HEK293 (cell line): ENCODE measurements at regions not wholly inside any gene's neighbourhood (a gene's known extent, or its start where the extent isn't known, plus 50 kb on each side); places are given as distances from the start of the nearest gene placed in this dataset.

ENCODE experiments used
- CTCF ChIA-PET: fragments of 350-600 bp; formaldehyde crosslinking; extraction: SDS; loops from one replicate; lab custom pipeline; 2021; ENCODE audit warnings: antibody characterized with exemption; lab: Yijun Ruan, JAX
- POLR2A ChIA-PET: fragments of 300-600 bp; formaldehyde crosslinking; extraction: SDS; loops from one replicate; lab custom pipeline; 2020; ENCODE audit warnings: antibody characterized with exemption, inconsistent platforms; lab: Yijun Ruan, JAX
- H3K27ac ChIP-seq: fragments of 200-500 bp; sonication (Bioruptor generic); 2 replicates; pipeline ENCODE4 v1.5.1; 2014; ENCODE audit warnings: low read depth, low read length, control low read depth, inconsistent platforms; ENCODE audit errors: extremely low read depth
- H3K36me3 ChIP-seq, 2 experiments: fragments of 200-500 bp in 1 of 2; sonication (Bioruptor generic) in 1 of 2; 1 replicate in 1 of 2; 2 replicates in 1 of 2; pipeline ENCODE4 v1.5.1; 2014 to 2017; ENCODE audit warnings: inconsistent platforms in 2 of 2, low read length in 2 of 2; ENCODE audit not compliant: control insufficient read depth in 2 of 2, insufficient read depth in 1 of 2
- H3K4me1 ChIP-seq: fragments of 200-500 bp; sonication (Bioruptor generic); 2 replicates; pipeline ENCODE4 v1.5.1; 2014; ENCODE audit warnings: mild to moderate bottlenecking, low read length, inconsistent platforms; ENCODE audit not compliant: control insufficient read depth, insufficient read depth
- H3K4me3 ChIP-seq: 2 replicates; pipeline ENCODE4 v1.5.1; 2011; ENCODE audit warnings: low read depth, mild to moderate bottlenecking, control low read depth, low read length, moderate library complexity
- H3K9me3 ChIP-seq: fragments of 200-500 bp; sonication (Bioruptor generic); 2 replicates; pipeline ENCODE4 v1.5.1; 2014; ENCODE audit warnings: low read depth, low read length, inconsistent platforms; ENCODE audit not compliant: control insufficient read depth, insufficient read depth
- HIC1 ChIP-seq: fragments of 450-650 bp; formaldehyde crosslinking; IDR thresholded peaks from 2 replicates; pipeline ENCODE4 v1.5.1; 2016; ENCODE audit warnings: missing biosample characterization, missing genetic modification characterization
- YY2 ChIP-seq: fragments of 450-650 bp; formaldehyde crosslinking; IDR thresholded peaks from 2 replicates; pipeline ENCODE4 v1.5.1; 2016; ENCODE audit warnings: missing biosample characterization, missing genetic modification characterization
- ZBTB1 ChIP-seq: fragments of 450-650 bp; formaldehyde crosslinking; IDR thresholded peaks from 2 replicates; pipeline ENCODE4 v1.5.1; 2016; ENCODE audit warnings: missing biosample characterization, missing genetic modification characterization
- ZBTB20 ChIP-seq: fragments of 450-650 bp; formaldehyde crosslinking; IDR thresholded peaks from 2 replicates; pipeline ENCODE4 v1.5.1; 2016; ENCODE audit warnings: missing biosample characterization, missing genetic modification characterization
- ZNF132 ChIP-seq: fragments of 450-650 bp; formaldehyde crosslinking; IDR thresholded peaks from 2 replicates; pipeline ENCODE4 v1.5.1; 2017; ENCODE audit warnings: missing biosample characterization, missing genetic modification characterization, borderline replicate concordance
- ZNF146 ChIP-seq: fragments of 450-650 bp; formaldehyde crosslinking; IDR thresholded peaks from 2 replicates; pipeline ENCODE4 v1.5.1; 2016; ENCODE audit warnings: missing biosample characterization, missing genetic modification characterization
- ZNF214 ChIP-seq: fragments of 450-650 bp; formaldehyde crosslinking; IDR thresholded peaks from 2 replicates; pipeline ENCODE4 v1.5.1; 2017; ENCODE audit warnings: missing biosample characterization, mild to moderate bottlenecking, missing genetic modification characterization, borderline replicate concordance
- ZNF433 ChIP-seq: fragments of 450-650 bp; formaldehyde crosslinking; IDR thresholded peaks from 2 replicates; pipeline ENCODE4 v1.5.1; 2016; ENCODE audit warnings: missing biosample characterization, missing genetic modification characterization, low read depth
- ZNF555 ChIP-seq: fragments of 450-650 bp; formaldehyde crosslinking; conservative IDR thresholded peaks from 2 replicates; pipeline ENCODE4 v1.5.1; 2017; ENCODE audit warnings: missing biosample characterization, mild to moderate bottlenecking, missing genetic modification characterization, inconsistent platforms
- ZNF610 ChIP-seq: fragments of 450-650 bp; formaldehyde crosslinking; IDR thresholded peaks from 2 replicates; pipeline ENCODE4 v1.5.1; 2016; ENCODE audit warnings: missing biosample characterization, missing genetic modification characterization, borderline replicate concordance
- ZNF658 ChIP-seq: fragments of 450-650 bp; formaldehyde crosslinking; IDR thresholded peaks from 2 replicates; pipeline ENCODE4; 2016; ENCODE audit warnings: missing biosample characterization, missing genetic modification characterization
- ZNF776 ChIP-seq: fragments of 450-650 bp; formaldehyde crosslinking; IDR thresholded peaks from 2 replicates; pipeline ENCODE4 v1.5.0; 2017; ENCODE audit warnings: missing biosample characterization, missing genetic modification characterization, borderline replicate concordance
- ZNF843 ChIP-seq: fragments of 450-650 bp; formaldehyde crosslinking; IDR thresholded peaks from 2 replicates; pipeline ENCODE4 v1.5.1; 2016; ENCODE audit warnings: missing biosample characterization, missing genetic modification characterization
- ZSCAN23 ChIP-seq: fragments of 450-650 bp; formaldehyde crosslinking; IDR thresholded peaks from 2 replicates; pipeline ENCODE4 v1.5.1; 2016; ENCODE audit warnings: missing biosample characterization, missing genetic modification characterization
- TF ChIP-seq, protein P1 (sequence below): fragments of 450-650 bp; formaldehyde crosslinking; IDR thresholded peaks from 2 replicates; pipeline ENCODE4; 2016; ENCODE audit warnings: missing biosample characterization, missing genetic modification characterization
- TF ChIP-seq, protein P2 (sequence below): fragments of 450-650 bp; formaldehyde crosslinking; IDR thresholded peaks from 2 replicates; pipeline ENCODE4 v1.5.1; 2016; ENCODE audit warnings: missing biosample characterization, missing genetic modification characterization

- TF ChIP-seq ZNF146 (tag by site-specific recombination) = no peak
Measured at GRCh38 chr4:113815826-113816225, 54.3 kb upstream of the CAMK2D start (continued).

DNA sequence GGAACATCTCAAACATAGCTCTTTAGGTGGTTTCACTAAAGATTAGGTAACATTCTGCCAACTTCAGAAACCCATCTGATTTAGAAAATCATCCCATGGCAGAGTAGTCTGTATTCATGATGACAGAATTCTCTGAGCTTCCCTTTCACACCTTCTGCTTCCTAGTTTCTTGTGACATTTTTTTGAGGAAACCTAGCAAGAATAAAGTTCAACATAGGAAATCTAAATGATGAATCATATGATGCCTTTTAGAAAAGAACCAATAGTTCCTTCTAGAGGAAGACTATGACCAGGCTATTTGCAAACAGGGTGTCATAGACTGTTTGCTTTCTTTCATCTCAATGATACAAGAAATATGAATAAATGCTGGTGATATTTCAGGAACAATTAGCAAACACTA is 49.8 kb upstream of the CAMK2D start:
- no peak overlapping the region for H3K4me3 ChIP-seq
- TF ChIP-seq ZNF776 (tag by site-specific recombination) (no peak), HIC1 (tag by site-specific recombination) (no peak), ZNF610 (tag by site-specific recombination) (no peak), ZNF555 (no peak), ZNF658 (tag by site-specific recombination) (no peak), YY2 (tag by site-specific recombination) (no peak), ZNF214 (no peak), ZBTB20 (tag by site-specific recombination) (no peak), ZNF843 (tag by site-specific recombination) (no peak), ZBTB1 (tag by site-specific recombination) (no peak), ZNF433 (tag by site-specific recombination) (no peak), ZNF132 (no peak), ZSCAN23 (tag by site-specific recombination) (no peak)
- TF ChIP-seq, protein P1, sequence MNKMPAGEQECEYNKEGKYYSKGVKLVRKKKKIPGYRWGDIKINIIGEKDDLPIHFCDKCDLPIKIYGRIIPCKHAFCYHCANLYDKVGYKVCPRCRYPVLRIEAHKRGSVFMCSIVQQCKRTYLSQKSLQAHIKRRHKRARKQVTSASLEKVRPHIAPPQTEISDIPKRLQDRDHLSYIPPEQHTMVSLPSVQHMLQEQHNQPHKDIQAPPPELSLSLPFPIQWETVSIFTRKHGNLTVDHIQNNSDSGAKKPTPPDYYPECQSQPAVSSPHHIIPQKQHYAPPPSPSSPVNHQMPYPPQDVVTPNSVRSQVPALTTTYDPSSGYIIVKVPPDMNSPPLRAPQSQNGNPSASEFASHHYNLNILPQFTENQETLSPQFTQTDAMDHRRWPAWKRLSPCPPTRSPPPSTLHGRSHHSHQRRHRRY (tag by site-specific recombination) = no peak
- TF ChIP-seq, protein P2, sequence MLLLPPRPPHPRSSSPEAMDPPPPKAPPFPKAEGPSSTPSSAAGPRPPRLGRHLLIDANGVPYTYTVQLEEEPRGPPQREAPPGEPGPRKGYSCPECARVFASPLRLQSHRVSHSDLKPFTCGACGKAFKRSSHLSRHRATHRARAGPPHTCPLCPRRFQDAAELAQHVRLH (tag by site-specific recombination) = no peak
- H3K9me3 ChIP-seq = no peaks in the 10 kb centered on the region
- H3K4me1 ChIP-seq = no peaks in the 10 kb centered on the region
- ChIA-PET POLR2A (no interaction called here), CTCF (no interaction called here)
- no peaks in the 10 kb centered on the region for H3K36me3 ChIP-seq
- H3K27ac ChIP-seq = no peak overlapping the region
